Eye (tissue), 1 donor: ENCODE measurements at regions not wholly inside any gene's neighbourhood (a gene's known extent, or its start where the extent isn't known, plus 50 kb on each side); places are given as distances from the start of the nearest gene placed in this dataset.

Experiments
- DNase-seq: peaks from one replicate; pipeline ENCODE4 v3.0.0-alpha.2; 2015

DNA sequence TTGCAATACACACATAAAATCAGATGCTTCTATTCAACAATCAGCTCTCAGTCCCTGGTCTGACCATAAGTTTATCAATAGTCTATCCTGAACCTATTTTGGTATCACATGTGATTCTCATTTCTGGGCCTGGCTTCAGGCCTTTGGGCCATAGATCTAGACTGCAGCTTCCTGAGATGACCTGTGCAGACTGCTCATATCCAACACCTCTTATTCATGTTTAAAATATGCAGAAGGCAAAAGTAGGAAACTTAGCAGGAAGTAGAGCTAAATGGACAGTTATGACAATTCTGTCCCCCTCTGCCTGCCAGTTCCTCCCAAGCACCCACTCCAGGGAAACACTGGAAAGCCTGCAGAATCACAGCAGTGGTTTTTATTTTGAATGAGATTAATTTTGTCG lies 53.3 kb downstream of the C7orf25 start:
- DNase-seq = no peak

DNA sequence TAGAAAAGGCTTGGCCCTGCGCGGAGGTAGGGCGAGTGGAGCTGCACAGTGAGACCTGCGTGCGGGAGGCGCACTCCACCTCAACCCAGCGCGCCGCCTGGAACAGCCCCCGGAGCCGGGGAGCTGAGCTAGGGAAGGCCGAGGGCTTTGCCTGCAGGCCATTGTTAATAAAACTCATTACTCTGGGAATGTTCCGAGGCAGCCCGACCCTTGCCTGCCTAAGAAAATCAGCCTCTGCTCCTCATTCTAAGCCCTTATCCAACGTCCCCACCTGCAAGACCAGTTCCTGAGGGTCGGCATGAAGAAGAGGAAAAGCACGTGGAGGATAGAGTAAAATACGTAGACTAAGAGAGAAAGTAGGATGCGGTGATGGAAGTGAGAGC lies 55.3 kb downstream of the C7orf25 start:
- no peak for DNase-seq

GRCh38 chr7:42854571-42855118 lies 57.2 kb downstream of the C7orf25 start:
- DNase-seq = no peak

GRCh38 chr7:42852531-42852930 lies 59.3 kb downstream of the C7orf25 start:
- DNase-seq = no peak

- peak; percentile 84 for DNase-seq
Observed at GRCh38 chr7:42843205-42843800, 68.6 kb downstream of the C7orf25 start.

- DNase-seq = no peak
Observed at GRCh38 chr7:42834676-42835075, 77.2 kb downstream of the C7orf25 start.

- DNase-seq = no peak
Observed at GRCh38 chr7:42833411-42833810, 78.5 kb downstream of the C7orf25 start.

- DNase-seq = no peak
Observed at GRCh38 chr7:42832667-42833066, 79.2 kb downstream of the C7orf25 start.

- DNase-seq = peak; percentile 77
Observed at GRCh38 chr7:42831718-42832522, 80.0 kb downstream of the C7orf25 start.

- peak; percentile 53 for DNase-seq
Observed at GRCh38 chr7:42831006-42831717, 80.7 kb downstream of the C7orf25 start.

DNA sequence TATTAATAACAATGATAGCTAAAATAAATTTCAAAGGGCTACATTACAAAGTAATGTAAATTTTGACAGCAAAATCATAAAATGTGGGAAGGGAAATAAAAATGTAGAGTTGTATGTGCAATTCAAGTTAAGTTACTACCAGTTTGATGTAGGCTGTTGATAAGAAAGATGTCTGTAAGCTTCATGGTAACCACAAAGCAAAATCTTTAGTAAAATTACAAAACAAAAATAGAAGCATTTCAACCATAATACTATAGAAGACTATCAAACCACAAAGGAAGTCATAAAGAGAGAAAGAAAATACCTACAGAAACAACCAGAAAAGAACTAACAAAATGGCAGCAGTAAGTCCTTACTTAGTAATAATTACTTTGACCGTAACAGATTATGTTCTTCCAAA lies 99.1 kb downstream of the C7orf25 start:
- no peak for DNase-seq

DNA sequence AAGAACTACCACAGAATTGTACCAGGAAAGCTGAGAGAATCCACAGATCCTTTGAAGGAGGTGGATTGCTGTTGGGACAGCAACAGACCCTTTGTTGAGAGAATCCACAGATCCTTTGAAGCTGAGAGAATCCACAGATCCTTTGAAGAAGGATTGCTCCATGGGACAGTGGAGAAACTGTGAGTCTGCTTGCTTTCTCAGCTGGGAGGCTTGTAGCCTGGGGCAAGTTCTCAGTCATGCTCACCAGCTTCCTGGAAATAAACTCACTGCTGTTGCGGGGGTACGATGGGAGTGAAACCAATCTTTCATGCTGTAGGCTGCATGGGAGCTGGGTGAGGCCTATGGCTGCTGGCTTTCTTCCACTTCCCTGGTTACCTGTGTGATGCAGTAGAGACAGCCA lies 106.3 kb downstream of the C7orf25 start:
- no peak for DNase-seq

GRCh38 chr7:42794673-42795072 lies 117.2 kb downstream of the C7orf25 start:
- no peak for DNase-seq

DNA sequence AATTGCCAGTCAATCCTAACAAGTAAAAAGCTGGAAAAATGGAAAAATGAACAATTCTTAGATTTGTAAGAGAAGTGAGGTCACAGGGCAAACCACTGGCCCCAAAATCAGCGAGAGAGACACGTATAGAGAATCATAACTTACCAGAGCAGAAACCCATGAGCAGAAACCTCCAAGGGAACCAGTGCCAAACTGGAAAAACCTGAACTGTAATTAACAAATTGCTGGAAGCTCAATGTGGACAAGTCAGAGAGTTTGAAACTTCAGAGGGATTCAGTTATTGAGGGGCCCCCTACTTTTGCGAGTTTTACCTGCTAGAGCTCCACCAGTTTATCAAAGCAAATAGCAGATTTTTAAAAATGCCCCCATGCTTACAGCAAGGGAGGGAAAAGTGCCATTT lies 119.0 kb downstream of the C7orf25 start:
- no peak for DNase-seq

GRCh38 chr7:42790196-42790595 lies 121.7 kb downstream of the C7orf25 start:
- DNase-seq = no peak

GRCh38 chr7:42774436-42774835 lies 137.4 kb downstream of the C7orf25 start:
- DNase-seq = no peak

DNA sequence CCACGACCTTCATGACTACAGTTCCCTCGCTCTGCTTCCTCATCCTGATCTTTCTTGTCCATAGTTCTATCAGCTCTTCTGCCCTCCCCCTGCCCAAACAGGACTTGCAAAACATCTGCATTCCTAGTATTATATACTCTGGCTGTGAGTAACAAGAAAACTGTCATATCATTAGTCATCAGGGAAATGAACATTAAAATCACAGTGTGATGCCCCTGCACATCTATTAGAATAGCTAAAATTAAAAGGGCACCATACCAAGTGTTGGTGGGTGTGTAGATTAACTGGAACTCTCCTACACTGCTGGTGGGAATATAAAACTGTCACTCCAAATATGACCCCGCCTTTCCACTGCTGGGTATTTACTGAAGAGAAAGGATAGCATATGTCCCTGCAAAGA lies 141.8 kb downstream of the C7orf25 start:
- DNase-seq = no peak

GRCh38 chr7:42768045-42768444 lies 143.8 kb downstream of the C7orf25 start:
- no peak for DNase-seq

GRCh38 chr7:42766782-42767423 lies 145.0 kb downstream of the C7orf25 start:
- no peak for DNase-seq

GRCh38 chr7:42765931-42766330 lies 145.9 kb downstream of the C7orf25 start:
- no peak for DNase-seq

GRCh38 chr7:42763137-42763551 lies 148.7 kb downstream of the C7orf25 start:
- no peak for DNase-seq

DNA sequence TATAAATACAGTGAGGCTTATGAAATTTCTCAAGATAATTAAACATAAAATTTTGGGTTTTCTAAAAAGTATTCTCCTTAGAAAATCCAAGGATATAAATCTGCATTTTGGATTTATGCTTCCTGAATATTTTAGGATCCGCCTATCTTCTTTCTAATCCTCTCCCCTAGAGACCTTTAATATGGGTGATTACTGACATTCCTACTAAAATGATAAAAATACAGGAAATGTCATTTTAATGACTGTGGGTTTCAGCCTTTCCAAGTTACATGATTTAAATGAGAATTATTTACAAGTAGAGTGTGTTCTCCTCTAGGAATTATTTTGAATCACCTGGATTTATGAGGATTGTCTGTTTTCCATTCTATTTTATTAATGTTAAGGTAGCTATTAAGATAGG lies 150.4 kb downstream of the C7orf25 start:
- no peak for DNase-seq

DNA sequence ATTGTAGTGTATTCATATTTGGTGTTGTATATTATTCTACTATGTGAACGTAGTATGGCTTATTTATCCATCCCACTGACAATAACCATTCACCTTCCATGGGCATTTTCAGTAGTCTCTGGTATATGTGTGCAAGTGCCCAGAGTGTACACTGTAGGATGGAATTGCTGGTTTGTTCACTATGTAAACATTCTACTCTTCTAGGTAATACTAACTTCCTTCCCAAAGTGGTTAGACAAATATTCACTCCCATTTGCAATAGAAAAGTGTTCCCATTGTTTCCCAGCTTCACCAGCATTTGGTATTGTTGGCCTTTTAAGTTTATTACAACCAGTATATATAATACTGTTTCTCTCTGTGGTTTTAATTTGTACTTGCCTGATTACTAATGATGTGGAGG lies 153.7 kb downstream of the C7orf25 start:
- no peak for DNase-seq
